ENCODE measurements at regions not wholly inside any gene's neighbourhood (a gene's known extent, or its start where the extent isn't known, plus 50 kb on each side); places are given as distances from the start of the nearest gene placed in this dataset.

DNA sequence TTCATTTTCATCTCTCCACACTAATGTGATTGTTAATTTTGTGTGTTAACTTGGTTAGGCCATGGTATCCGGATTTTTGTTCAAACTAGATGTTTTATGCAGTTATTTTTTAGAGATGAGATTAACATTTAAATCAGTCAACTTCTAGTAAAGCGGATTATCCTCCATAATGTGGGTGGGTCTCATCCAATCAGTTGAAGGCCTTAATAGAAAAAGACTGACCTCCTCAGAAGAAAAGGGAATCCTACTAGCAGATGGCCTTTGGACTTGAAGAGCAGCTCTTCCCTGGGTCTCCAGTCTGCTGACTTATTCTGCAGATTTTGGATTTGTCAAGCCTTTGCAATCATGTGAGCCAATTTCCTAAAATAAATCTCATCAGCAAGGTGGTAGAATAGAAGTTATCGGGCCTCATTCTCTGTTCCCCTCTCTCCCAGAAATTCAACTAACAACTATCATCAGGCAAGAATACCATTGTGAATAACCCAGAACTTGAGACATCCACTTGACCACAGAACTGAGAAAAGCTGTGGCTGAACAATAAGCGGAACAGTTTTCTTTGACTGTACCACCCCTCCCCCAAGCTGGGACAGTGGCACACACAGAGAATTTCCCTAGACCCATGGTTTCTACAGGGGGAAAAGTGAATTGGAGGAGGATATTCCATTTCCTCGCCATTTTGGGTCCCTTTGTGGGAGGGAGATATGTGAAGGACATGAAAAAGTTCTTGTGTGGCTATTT lies 323.0 kb downstream of the UTRN start:
- TF ChIP-seq POLR2A (IDR thresholded peaks at IDR 0.05), result no peak
- TF ChIP-seq, protein P1, sequence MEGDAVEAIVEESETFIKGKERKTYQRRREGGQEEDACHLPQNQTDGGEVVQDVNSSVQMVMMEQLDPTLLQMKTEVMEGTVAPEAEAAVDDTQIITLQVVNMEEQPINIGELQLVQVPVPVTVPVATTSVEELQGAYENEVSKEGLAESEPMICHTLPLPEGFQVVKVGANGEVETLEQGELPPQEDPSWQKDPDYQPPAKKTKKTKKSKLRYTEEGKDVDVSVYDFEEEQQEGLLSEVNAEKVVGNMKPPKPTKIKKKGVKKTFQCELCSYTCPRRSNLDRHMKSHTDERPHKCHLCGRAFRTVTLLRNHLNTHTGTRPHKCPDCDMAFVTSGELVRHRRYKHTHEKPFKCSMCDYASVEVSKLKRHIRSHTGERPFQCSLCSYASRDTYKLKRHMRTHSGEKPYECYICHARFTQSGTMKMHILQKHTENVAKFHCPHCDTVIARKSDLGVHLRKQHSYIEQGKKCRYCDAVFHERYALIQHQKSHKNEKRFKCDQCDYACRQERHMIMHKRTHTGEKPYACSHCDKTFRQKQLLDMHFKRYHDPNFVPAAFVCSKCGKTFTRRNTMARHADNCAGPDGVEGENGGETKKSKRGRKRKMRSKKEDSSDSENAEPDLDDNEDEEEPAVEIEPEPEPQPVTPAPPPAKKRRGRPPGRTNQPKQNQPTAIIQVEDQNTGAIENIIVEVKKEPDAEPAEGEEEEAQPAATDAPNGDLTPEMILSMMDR (IDR thresholded peaks at IDR 0.05), result no peak
- H3K9me3 ChIP-seq, result no peaks in the 10 kb centered on the region
- ATAC-seq (no peak), DNase-seq (no peak)
- no peak overlapping the region for H3K27ac ChIP-seq
- no peaks in the 10 kb centered on the region for H3K4me1 ChIP-seq
- H3K4me3 ChIP-seq, result no peak overlapping the region
- intact Hi-C loops (cut with DNase I), result no loop called here
- H3K27me3 ChIP-seq, result no peaks in the 10 kb centered on the region
- H3K36me3 ChIP-seq (replicated peaks in 1 of 2; ENCODE audit: insufficient read depth in 1 of 2, low read depth in 2 of 2), result no peaks in the 10 kb centered on the region
- 92 to 95% methylated on average over 5 of the region's 5 CpGs for WGBS, 2 donors

GRCh38 chr6:144612811-144613210 lies 327.7 kb downstream of the UTRN start:
- H3K4me3 ChIP-seq, result no peak overlapping the region
- no peak overlapping the region for H3K27ac ChIP-seq
- no peak for TF ChIP-seq POLR2A (IDR thresholded peaks at IDR 0.05)
- TF ChIP-seq, protein P1 (IDR thresholded peaks at IDR 0.05), result no peak
- H3K27me3 ChIP-seq, result no peaks in the 10 kb centered on the region
- no peaks in the 10 kb centered on the region for H3K36me3 ChIP-seq (replicated peaks in 1 of 2; ENCODE audit: insufficient read depth in 1 of 2, low read depth in 2 of 2)
- ATAC-seq (no peak), DNase-seq (no peak)
- no peaks in the 10 kb centered on the region for H3K4me1 ChIP-seq
- 78 to 91% methylated on average over 1 of the region's 1 CpG for WGBS, 2 donors
- no peaks in the 10 kb centered on the region for H3K9me3 ChIP-seq
- intact Hi-C loops (cut with DNase I), result no loop called here

DNA sequence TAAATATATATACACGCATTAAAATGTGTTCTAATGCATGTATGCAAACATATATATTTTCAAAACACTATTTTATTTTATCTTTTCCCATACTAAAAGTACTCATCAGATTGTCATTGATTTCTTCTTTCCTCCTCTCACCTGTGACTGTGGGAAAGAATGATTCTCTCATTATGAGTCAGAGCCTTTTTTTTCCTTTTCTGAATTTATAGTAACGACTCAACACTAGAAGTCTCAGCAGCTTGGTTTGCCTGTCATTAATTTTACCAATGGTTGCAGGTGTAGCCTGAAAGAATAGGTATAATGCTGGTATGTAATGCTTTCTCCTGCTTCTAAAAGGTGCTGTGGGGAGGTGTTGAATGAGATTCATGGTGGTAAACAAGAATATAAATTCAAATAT lies 328.7 kb downstream of the UTRN start:
- Histone ChIP-seq H3K27ac (no peak overlapping the region), H3K4me1 (no peaks in the 10 kb centered on the region), H3K36me3 (replicated peaks in 1 of 2; ENCODE audit: insufficient read depth in 1 of 2, low read depth in 2 of 2) (no peaks in the 10 kb centered on the region), H3K27me3 (no peaks in the 10 kb centered on the region), H3K4me3 (no peak overlapping the region), H3K9me3 (no peaks in the 10 kb centered on the region)
- TF ChIP-seq, protein P1 (IDR thresholded peaks at IDR 0.05), result no peak
- no peak for TF ChIP-seq POLR2A (IDR thresholded peaks at IDR 0.05)
- intact Hi-C loops (cut with DNase I), result no loop called here
- DNase-seq, result no peak
- WGBS, 2 donors, result 47 to 81% methylated on average over 2 of the region's 2 CpGs
- no peak for ATAC-seq

DNA sequence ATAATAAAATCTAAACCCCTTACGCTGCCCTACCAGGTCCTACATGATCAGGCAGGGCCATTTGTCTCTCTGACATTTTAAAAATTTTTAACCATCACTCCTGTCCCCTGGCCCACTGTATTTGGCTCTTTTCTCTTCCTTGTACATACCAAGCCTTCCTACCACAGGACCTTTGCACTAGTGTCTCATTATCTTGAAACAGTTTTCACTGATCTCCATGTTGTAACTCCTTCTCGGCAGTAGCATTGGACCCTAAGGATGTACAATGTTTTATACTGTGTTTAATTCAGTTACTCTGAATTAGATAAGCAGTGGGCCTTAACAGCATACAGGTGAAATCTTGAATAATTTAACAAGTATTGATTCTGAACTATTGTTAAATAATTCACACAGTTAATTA lies 330.7 kb downstream of the UTRN start:
- Histone ChIP-seq H3K9me3 (no peaks in the 10 kb centered on the region), H3K4me1 (no peaks in the 10 kb centered on the region), H3K36me3 (replicated peaks in 1 of 2; ENCODE audit: insufficient read depth in 1 of 2, low read depth in 2 of 2) (no peaks in the 10 kb centered on the region), H3K4me3 (no peak overlapping the region), H3K27me3 (no peaks in the 10 kb centered on the region), H3K27ac (no peak overlapping the region)
- intact Hi-C loops (cut with DNase I), result no loop called here
- TF ChIP-seq, protein P1 (IDR thresholded peaks at IDR 0.05), result no peak
- TF ChIP-seq POLR2A (IDR thresholded peaks at IDR 0.05), result no peak
- DNase-seq (no peak), ATAC-seq (no peak)
- 93 to 96% methylated on average over 2 of the region's 2 CpGs for WGBS, 2 donors

DNA sequence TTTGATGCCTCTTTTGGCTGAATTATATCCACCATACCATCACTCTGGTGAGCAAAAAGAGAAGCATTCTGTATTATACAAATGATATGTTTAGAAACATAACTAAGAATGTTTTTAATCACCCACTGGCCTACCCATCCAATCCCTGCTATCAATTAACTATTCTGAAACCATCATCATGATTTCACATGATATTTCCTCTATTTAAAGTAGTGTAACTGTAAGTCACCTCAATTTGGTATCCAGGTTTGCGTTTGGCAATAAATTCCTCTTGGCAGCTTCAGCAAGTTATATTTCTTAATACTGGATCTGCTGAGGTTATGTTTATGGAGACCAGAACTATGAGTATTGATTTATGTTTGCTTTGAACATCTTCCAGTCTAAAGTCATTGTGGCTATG lies 332.1 kb downstream of the UTRN start:
- Histone ChIP-seq H3K9me3 (no peaks in the 10 kb centered on the region), H3K36me3 (replicated peaks in 1 of 2; ENCODE audit: insufficient read depth in 1 of 2, low read depth in 2 of 2) (no peaks in the 10 kb centered on the region), H3K27me3 (no peaks in the 10 kb centered on the region), H3K4me1 (no peaks in the 10 kb centered on the region), H3K27ac (no peak overlapping the region), H3K4me3 (no peak overlapping the region)
- DNase-seq, result no peak
- 73 to 80% methylated on average over 1 of the region's 1 CpG for whole genome bisulfite sequencing, 2 donors
- TF ChIP-seq, protein P1 (IDR thresholded peaks at IDR 0.05), result no peak
- TF ChIP-seq POLR2A (IDR thresholded peaks at IDR 0.05), result no peak
- ATAC-seq, result no peak
- intact Hi-C loops (cut with DNase I), result no loop called here
